GM03348 (cell line): ENCODE measurements at regions not wholly inside any gene's neighbourhood (a gene's known extent, or its start where the extent isn't known, plus 50 kb on each side); places are given as distances from the start of the nearest gene placed in this dataset.

ENCODE experiments used
- DNase-seq: peaks from one replicate; pipeline ENCODE4 v3.0.0; 2012; ENCODE audit warnings: low spot score

GRCh38 chr11:112861356-112861755, 99.9 kb upstream of the NCAM1 start:
- DNase-seq, result no peak

GRCh38 chr11:112863305-112863704, 97.9 kb upstream of the NCAM1 start:
- no peak for DNase-seq

- no peak for DNase-seq
These were observed 96.5 kb upstream of the NCAM1 start for GRCh38 chr11:112864672-112865071.

- no peak for DNase-seq
These were observed 89.2 kb upstream of the NCAM1 start for GRCh38 chr11:112871909-112872500.

- no peak for DNase-seq
These were observed 86.2 kb upstream of the NCAM1 start for GRCh38 chr11:112874980-112875379.

- DNase-seq, result no peak
These were observed 83.6 kb upstream of the NCAM1 start for GRCh38 chr11:112877581-112877980.

- no peak for DNase-seq
These were observed 83.1 kb upstream of the NCAM1 start for GRCh38 chr11:112878033-112878601.

GRCh38 chr11:112880495-112880894, 80.7 kb upstream of the NCAM1 start:
- no peak for DNase-seq

- DNase-seq, result peak; percentile 95
These were observed 79.8 kb upstream of the NCAM1 start for GRCh38 chr11:112881461-112881860.

- DNase-seq, result no peak
These were observed 78.5 kb upstream of the NCAM1 start for GRCh38 chr11:112882494-112883381.

GRCh38 chr11:112884012-112884767, 77.0 kb upstream of the NCAM1 start:
- DNase-seq, result peak; percentile 45

GRCh38 chr11:112885744-112886433, 75.3 kb upstream of the NCAM1 start:
- DNase-seq, result no peak

- no peak for DNase-seq
These were observed 74.5 kb upstream of the NCAM1 start for GRCh38 chr11:112886434-112887370.

- DNase-seq, result no peak
These were observed 71.8 kb upstream of the NCAM1 start for GRCh38 chr11:112889446-112889845.

- DNase-seq, result no peak
These were observed 61.8 kb upstream of the NCAM1 start for GRCh38 chr11:112899235-112900006.

GRCh38 chr11:112901924-112902323, 59.3 kb upstream of the NCAM1 start:
- DNase-seq, result no peak

- no peak for DNase-seq
These were observed 58.7 kb upstream of the NCAM1 start for GRCh38 chr11:112902361-112903011.

GRCh38 chr11:112903340-112903739, 57.9 kb upstream of the NCAM1 start:
- no peak for DNase-seq

GRCh38 chr11:112911124-112911523, 50.1 kb upstream of the NCAM1 start:
- DNase-seq, result no peak
